A673 (cell line): ENCODE measurements at regions not wholly inside any gene's neighbourhood (a gene's known extent, or its start where the extent isn't known, plus 50 kb on each side); places are given as distances from the start of the nearest gene placed in this dataset.

Experiments used
- EZH2 ChIP-seq: fragments of 200-600 bp; sonication (generic); IDR thresholded peaks from 2 replicates; pipeline ENCODE4 v1.6.1; 2017; ENCODE audit warnings: borderline replicate concordance, low read depth, mild to moderate bottlenecking, mixed read lengths, antibody characterized with exemption, low read length; ENCODE audit not compliant: poor library complexity, severe bottlenecking
- TF ChIP-seq, protein P1 (sequence below): fragments of 300-800, 200-600 bp; sonication (generic); conservative IDR thresholded peaks from 2 replicates; pipeline ENCODE4 v1.5.1; 2017; ENCODE audit warnings: low read depth, mild to moderate bottlenecking, antibody characterized with exemption, low read length, moderate library complexity, mixed read lengths

DNA sequence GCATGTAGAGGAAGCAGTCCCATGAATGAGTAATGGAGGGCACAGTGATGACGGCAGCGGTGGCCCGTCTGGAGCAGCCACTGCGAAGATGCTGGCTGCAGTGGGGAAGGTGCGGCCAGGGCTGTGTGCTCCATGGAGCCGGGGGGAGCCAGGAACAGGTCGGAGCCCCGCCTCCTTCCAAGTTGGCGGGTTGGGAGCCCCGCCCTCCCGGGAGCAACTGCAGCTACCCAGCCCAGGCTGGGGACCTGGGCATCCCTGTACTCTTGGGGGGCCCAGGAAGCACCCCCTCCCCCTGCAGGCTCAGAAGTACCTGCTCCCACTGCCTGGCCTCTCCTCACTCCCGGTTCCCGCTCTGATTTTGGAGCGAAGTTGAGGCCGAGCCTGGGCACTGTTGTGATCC is 175.1 kb upstream of the ADCY1 start:
- TF ChIP-seq, protein P1, sequence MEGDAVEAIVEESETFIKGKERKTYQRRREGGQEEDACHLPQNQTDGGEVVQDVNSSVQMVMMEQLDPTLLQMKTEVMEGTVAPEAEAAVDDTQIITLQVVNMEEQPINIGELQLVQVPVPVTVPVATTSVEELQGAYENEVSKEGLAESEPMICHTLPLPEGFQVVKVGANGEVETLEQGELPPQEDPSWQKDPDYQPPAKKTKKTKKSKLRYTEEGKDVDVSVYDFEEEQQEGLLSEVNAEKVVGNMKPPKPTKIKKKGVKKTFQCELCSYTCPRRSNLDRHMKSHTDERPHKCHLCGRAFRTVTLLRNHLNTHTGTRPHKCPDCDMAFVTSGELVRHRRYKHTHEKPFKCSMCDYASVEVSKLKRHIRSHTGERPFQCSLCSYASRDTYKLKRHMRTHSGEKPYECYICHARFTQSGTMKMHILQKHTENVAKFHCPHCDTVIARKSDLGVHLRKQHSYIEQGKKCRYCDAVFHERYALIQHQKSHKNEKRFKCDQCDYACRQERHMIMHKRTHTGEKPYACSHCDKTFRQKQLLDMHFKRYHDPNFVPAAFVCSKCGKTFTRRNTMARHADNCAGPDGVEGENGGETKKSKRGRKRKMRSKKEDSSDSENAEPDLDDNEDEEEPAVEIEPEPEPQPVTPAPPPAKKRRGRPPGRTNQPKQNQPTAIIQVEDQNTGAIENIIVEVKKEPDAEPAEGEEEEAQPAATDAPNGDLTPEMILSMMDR: no peak
- no peak for TF ChIP-seq EZH2
